Esophagus muscularis mucosa (tissue), 4 donors: ENCODE measurements at regions not wholly inside any gene's neighbourhood (a gene's known extent, or its start where the extent isn't known, plus 50 kb on each side); places are given as distances from the start of the nearest gene placed in this dataset.

Experiments used
- EP300 ChIP-seq: sonication (generic); formaldehyde crosslinking; IDR thresholded peaks from one replicate; pipeline ENCODE4 v1.6.1; 2017; ENCODE audit warnings: antibody characterized with exemption
- POLR2A ChIP-seq: fragments of 450-650 bp; IDR thresholded peaks from one replicate; pipeline ENCODE4 v1.6.1; 2017; ENCODE audit warnings: antibody characterized with exemption, moderate library complexity, mild to moderate bottlenecking, low read depth
- TF ChIP-seq, protein P1 (sequence below), 3 experiments: fragments of 200-600 bp in 2 of 3; fragments of 450-650 bp in 1 of 3; sonication (generic) in 2 of 3; IDR thresholded peaks; one replicate each; pipeline ENCODE4 v1.5.1; 2017 to 2019; ENCODE audit warnings: antibody characterized with exemption in 3 of 3, mild to moderate bottlenecking in 2 of 3, moderate library complexity in 1 of 3

DNA sequence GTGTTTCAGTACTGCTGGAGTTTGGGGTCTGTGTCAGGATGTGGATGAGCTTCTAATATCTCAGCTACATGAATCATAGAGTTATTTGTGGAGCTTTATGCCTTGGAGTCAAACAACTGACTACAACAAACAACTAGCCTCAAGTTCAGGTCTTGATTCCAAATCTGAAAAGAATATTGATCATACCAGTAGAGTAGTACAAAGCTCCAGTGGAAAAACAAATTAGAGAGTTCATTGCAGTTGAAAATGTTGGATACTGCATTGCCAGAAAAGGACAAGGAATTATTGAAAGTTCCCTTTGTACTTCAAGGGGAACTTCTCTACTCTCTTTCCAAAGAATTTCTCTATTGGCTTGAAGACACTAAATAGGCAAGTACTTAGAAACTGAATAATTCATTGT, 117.6 kb upstream of the CTTNBP2 start:
- TF ChIP-seq, protein P1, sequence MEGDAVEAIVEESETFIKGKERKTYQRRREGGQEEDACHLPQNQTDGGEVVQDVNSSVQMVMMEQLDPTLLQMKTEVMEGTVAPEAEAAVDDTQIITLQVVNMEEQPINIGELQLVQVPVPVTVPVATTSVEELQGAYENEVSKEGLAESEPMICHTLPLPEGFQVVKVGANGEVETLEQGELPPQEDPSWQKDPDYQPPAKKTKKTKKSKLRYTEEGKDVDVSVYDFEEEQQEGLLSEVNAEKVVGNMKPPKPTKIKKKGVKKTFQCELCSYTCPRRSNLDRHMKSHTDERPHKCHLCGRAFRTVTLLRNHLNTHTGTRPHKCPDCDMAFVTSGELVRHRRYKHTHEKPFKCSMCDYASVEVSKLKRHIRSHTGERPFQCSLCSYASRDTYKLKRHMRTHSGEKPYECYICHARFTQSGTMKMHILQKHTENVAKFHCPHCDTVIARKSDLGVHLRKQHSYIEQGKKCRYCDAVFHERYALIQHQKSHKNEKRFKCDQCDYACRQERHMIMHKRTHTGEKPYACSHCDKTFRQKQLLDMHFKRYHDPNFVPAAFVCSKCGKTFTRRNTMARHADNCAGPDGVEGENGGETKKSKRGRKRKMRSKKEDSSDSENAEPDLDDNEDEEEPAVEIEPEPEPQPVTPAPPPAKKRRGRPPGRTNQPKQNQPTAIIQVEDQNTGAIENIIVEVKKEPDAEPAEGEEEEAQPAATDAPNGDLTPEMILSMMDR (IDR thresholded peaks at IDR 0.05): no peak
- TF ChIP-seq POLR2A (no peak), EP300 (no peak)
